ENCODE measurements at regions not wholly inside any gene's neighbourhood (a gene's known extent, or its start where the extent isn't known, plus 50 kb on each side); places are given as distances from the start of the nearest gene placed in this dataset.
"Not testable (repeated sequence)": the region's sequence is repeated elsewhere in the genome, so short reads cannot be mapped to it uniquely, and the experiment has no call there.

DNA sequence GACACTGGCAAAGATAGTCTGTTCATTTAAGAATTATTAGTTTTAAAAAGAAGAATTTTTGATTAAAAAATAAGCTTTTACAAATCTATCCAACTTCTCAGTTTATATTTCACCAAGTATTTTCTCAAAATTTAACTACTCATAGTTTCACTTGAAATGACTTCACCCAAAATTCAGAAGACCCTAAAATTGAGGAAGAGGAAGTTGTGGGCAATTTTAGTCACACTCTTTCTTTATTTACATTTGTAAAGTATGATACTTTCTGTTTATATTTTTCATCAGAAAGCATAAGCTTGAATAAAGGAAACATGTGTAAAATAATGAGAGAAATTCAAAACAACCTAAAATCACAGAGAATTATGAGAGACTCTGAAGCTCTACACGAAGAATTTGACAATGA, 278.8 kb upstream of the MEIS1 start:
- no peak overlapping the region for H3K4me3 ChIP-seq
- TF ChIP-seq POLR2A (IDR thresholded peaks at IDR 0.05), result no peak
- TF ChIP-seq, protein P1, sequence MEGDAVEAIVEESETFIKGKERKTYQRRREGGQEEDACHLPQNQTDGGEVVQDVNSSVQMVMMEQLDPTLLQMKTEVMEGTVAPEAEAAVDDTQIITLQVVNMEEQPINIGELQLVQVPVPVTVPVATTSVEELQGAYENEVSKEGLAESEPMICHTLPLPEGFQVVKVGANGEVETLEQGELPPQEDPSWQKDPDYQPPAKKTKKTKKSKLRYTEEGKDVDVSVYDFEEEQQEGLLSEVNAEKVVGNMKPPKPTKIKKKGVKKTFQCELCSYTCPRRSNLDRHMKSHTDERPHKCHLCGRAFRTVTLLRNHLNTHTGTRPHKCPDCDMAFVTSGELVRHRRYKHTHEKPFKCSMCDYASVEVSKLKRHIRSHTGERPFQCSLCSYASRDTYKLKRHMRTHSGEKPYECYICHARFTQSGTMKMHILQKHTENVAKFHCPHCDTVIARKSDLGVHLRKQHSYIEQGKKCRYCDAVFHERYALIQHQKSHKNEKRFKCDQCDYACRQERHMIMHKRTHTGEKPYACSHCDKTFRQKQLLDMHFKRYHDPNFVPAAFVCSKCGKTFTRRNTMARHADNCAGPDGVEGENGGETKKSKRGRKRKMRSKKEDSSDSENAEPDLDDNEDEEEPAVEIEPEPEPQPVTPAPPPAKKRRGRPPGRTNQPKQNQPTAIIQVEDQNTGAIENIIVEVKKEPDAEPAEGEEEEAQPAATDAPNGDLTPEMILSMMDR (IDR thresholded peaks at IDR 0.05 in 4 of 5, conservative IDR thresholded peaks at IDR 0.05 in 1 of 5), result no peak
- in situ Hi-C loops (cut with MboI; ENCODE audit: low sequenced_read_pairs in 4 of 4) (no loop called here), intact Hi-C loops (cut with DNase I; ENCODE audit: low total_unique reads) (no loop called here)
- peaks cover 0 to 5% (median 3%) of the 10 kb centered on the region in 3 donors for H3K9me3 ChIP-seq
- no peaks in the 10 kb centered on the region for H3K36me3 ChIP-seq
- no peak for ATAC-seq
- H3K27me3 ChIP-seq, result no peaks in the 10 kb centered on the region
- no peak for DNase-seq
- H3K4me1 ChIP-seq, result no peaks in the 10 kb centered on the region
- no peak overlapping the region for H3K27ac ChIP-seq

DNA sequence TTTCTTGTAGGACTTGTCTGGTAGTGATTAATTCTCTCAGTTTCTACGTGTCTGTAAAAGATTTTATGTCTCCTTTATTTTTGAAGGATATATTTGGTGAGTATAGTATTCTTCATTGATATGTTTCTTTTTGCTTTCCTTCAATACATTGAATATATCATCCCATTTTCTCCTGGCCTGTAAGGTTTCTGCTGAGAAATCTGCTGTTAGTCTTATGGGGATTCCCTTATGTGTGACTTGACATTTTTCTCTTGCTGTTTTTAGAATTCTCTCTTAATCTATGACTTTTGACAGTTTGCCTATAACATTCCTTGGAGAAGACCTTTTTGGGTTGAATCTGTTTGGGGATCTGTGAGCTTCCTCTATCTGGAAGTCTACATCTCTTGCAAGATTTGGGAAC, 281.0 kb upstream of the MEIS1 start:
- Histone ChIP-seq H3K4me1 (no peaks in the 10 kb centered on the region), H3K27me3 (no peaks in the 10 kb centered on the region), H3K36me3 (no peaks in the 10 kb centered on the region), H3K4me3 (no peak overlapping the region), H3K9me3 (peaks cover 0 to 12% (median 3%) of the 10 kb centered on the region in 3 donors), H3K27ac (no peak overlapping the region)
- no peak for DNase-seq
- in situ Hi-C loops (cut with MboI; ENCODE audit: low sequenced_read_pairs in 4 of 4) (no loop called here), intact Hi-C loops (cut with DNase I; ENCODE audit: low total_unique reads) (no loop called here)
- TF ChIP-seq POLR2A (IDR thresholded peaks at IDR 0.05), result no peak
- TF ChIP-seq, protein P1 (IDR thresholded peaks at IDR 0.05 in 4 of 5, conservative IDR thresholded peaks at IDR 0.05 in 1 of 5), result no peak
- ATAC-seq, result no peak

DNA sequence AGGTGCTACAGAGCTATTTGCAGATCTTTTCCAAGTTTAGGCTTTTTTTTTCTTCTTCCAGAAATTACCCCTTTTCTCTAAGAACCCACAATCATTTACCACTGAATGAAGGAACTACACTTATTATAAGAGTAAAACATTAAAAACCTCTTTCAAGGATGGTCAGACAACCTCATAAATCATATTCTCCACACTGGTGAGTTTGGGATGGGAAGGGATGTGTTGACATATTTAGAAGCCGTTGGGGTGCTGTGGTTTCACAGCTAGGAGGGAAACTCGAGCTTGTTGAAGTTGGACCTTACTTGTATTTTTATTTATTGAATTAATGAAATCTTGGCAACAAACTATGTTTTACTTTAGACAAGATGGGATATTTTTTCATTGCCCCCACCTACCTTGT, 289.4 kb upstream of the MEIS1 start:
- in situ Hi-C loops (cut with MboI; ENCODE audit: low sequenced_read_pairs in 4 of 4) (no loop called here), intact Hi-C loops (cut with DNase I; ENCODE audit: low total_unique reads) (no loop called here)
- Histone ChIP-seq H3K36me3 (no peaks in the 10 kb centered on the region), H3K27me3 (no peaks in the 10 kb centered on the region), H3K27ac (no peak overlapping the region), H3K4me3 (no peak overlapping the region), H3K4me1 (no peaks in the 10 kb centered on the region), H3K9me3 (peaks cover 0 to 7% (median 0%) of the 10 kb centered on the region in 3 donors)
- ATAC-seq, result no peak
- DNase-seq, result no peak
- TF ChIP-seq, protein P1 (IDR thresholded peaks at IDR 0.05 in 4 of 5, conservative IDR thresholded peaks at IDR 0.05 in 1 of 5), result no peak
- TF ChIP-seq POLR2A (IDR thresholded peaks at IDR 0.05), result no peak

DNA sequence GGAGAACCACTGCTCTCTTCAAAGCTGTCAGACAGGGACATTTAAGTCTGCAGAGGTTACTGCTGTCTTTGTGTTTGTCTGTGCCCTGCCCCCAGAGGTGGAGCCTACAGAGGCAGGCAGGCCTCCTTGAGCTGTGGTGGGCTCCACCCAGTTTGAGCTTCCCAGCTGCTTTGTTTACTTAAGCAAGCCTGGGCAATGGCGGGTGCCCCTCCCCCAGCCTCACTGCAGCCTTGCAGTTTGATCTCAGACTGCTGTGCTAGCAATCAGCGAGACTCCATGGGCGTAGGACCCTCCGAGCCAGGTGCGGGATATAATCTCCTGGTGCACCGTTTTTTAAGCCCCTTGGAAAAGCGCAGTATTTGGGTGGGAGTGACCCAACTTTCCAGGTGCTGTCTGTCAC, 290.6 kb upstream of the MEIS1 start:
- H3K27ac ChIP-seq; ATAC-seq; H3K9me3 ChIP-seq; intact Hi-C loops (cut with DNase I; ENCODE audit: low total_unique reads); H3K27me3 ChIP-seq; H3K36me3 ChIP-seq; DNase-seq; H3K4me1 ChIP-seq; in situ Hi-C loops (cut with MboI; ENCODE audit: low sequenced_read_pairs in 4 of 4); H3K4me3 ChIP-seq: not testable (repeated sequence)

DNA sequence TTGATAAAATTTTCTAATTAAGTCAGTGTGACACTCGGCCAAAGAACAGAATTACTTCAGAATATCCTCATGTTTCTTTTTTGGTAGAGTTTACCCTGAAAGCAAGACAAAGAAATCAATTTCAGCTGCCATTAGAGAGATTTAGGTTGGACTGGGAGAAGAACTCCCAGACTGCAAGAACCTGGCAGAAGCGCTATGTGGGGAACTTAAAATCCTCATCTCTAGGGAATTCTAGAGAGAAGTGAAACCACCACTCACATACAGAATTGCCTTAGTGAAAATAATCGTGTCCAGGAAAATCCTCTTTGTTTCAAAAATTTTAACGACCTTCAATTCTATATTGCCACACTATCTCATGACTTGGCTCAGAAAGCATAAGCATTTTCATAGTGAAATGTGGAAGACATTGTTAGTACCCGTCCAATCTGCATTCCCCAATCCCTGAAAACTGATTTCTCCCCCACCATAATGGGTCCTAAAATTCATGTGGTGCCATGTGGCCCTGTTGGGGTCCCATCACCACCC, 297.3 kb upstream of the MEIS1 start:
- Histone ChIP-seq H3K4me1 (no peaks in the 10 kb centered on the region), H3K9me3 (no peaks in the 10 kb centered on the region), H3K36me3 (no peaks in the 10 kb centered on the region), H3K4me3 (no peak overlapping the region), H3K27ac (no peak overlapping the region), H3K27me3 (no peaks in the 10 kb centered on the region)
- intact Hi-C loops (cut with DNase I; ENCODE audit: low total_unique reads) (no loop called here), in situ Hi-C loops (cut with MboI; ENCODE audit: low sequenced_read_pairs in 4 of 4) (no loop called here)
- TF ChIP-seq, protein P1 (IDR thresholded peaks at IDR 0.05 in 4 of 5, conservative IDR thresholded peaks at IDR 0.05 in 1 of 5), result no peak
- TF ChIP-seq POLR2A (IDR thresholded peaks at IDR 0.05), result no peak
- ATAC-seq (no peak), DNase-seq (no peak)
